Neuronal stem cell (in vitro differentiated cells): ENCODE measurements at regions not wholly inside any gene's neighbourhood (a gene's known extent, or its start where the extent isn't known, plus 50 kb on each side); places are given as distances from the start of the nearest gene placed in this dataset.

Experiments used
- DNase-seq: peaks from one replicate; pipeline ENCODE4 v3.0.0-alpha.2; 2013; ENCODE audit warnings: low spot score
- H2AFZ ChIP-seq: one replicate; pipeline ENCODE4 v1.6.1; 2013; ENCODE audit warnings: mild to moderate bottlenecking, low read length, inconsistent platforms
- H2AK5ac ChIP-seq: 2 replicates; pipeline ENCODE4 v1.6.1; 2013; ENCODE audit warnings: low read depth, mild to moderate bottlenecking, inconsistent platforms, low read length, moderate library complexity, mixed read lengths
- H2BK120ac ChIP-seq: 2 replicates; pipeline ENCODE4 v1.6.1; 2013; ENCODE audit warnings: low read depth, mild to moderate bottlenecking, inconsistent platforms, low read length, moderate library complexity, mixed read lengths
- H2BK12ac ChIP-seq: one replicate; pipeline ENCODE4 v1.6.1; 2013; ENCODE audit warnings: low read length, inconsistent platforms
- H2BK15ac ChIP-seq: 2 replicates; pipeline ENCODE4 v1.6.1; 2013; ENCODE audit warnings: mild to moderate bottlenecking, low read length, inconsistent platforms, mixed read lengths
- H2BK5ac ChIP-seq: one replicate; pipeline ENCODE4 v1.6.1; 2013; ENCODE audit warnings: inconsistent platforms, mild to moderate bottlenecking, low read length, moderate library complexity
- H3K14ac ChIP-seq: one replicate; pipeline ENCODE4 v1.6.1; 2013; ENCODE audit warnings: low read length, inconsistent platforms
- H3K18ac ChIP-seq: 2 replicates; pipeline ENCODE4 v1.6.1; 2013; ENCODE audit warnings: low read length, inconsistent platforms
- H3K23ac ChIP-seq: 2 replicates; pipeline ENCODE4 v1.6.1; 2013; ENCODE audit warnings: low read depth, mild to moderate bottlenecking, mixed read lengths, low read length, inconsistent platforms; ENCODE audit not compliant: poor library complexity
- H3K27ac ChIP-seq: replicated peaks from 3 replicates; pipeline ENCODE4 v1.5.1; 2013; ENCODE audit warnings: low read length, inconsistent platforms
- H3K27me3 ChIP-seq, 3 experiments: 2 replicates each; pipeline ENCODE4 v1.6.1; 2013; ENCODE audit warnings: low read length in 3 of 3, mild to moderate bottlenecking in 2 of 3, inconsistent platforms in 1 of 3, low read depth in 1 of 3, mixed read lengths in 1 of 3, moderate library complexity in 1 of 3; ENCODE audit not compliant: control insufficient read depth in 3 of 3, insufficient read depth in 3 of 3
- H3K36me3 ChIP-seq, 2 donors: replicated peaks in 1 of 2; 2 replicates each; pipeline ENCODE4 v1.6.1; 2013; ENCODE audit warnings: low read length in 2 of 2; ENCODE audit not compliant: control insufficient read depth in 2 of 2, insufficient read depth in 2 of 2
- H3K4ac ChIP-seq: 2 replicates; pipeline ENCODE4 v1.6.1; 2013; ENCODE audit warnings: inconsistent platforms, mild to moderate bottlenecking, low read length, moderate library complexity
- H3K4me1 ChIP-seq, 2 donors: 1 replicate in 1 of 2; 2 replicates in 1 of 2; pipeline ENCODE4 v1.6.1; 2013; ENCODE audit warnings: low read length in 2 of 2, low read depth in 1 of 2; ENCODE audit not compliant: control insufficient read depth in 2 of 2, insufficient read depth in 1 of 2
- H3K4me2 ChIP-seq: one replicate; pipeline ENCODE4 v1.6.1; 2013; ENCODE audit warnings: mild to moderate bottlenecking, low read length, inconsistent platforms; ENCODE audit not compliant: insufficient read depth, poor library complexity, severe bottlenecking
- H3K4me3 ChIP-seq, 2 donors: 2 replicates each; pipeline ENCODE4 v1.5.1; 2013; ENCODE audit warnings: low read length in 2 of 2, mild to moderate bottlenecking in 2 of 2, inconsistent platforms in 1 of 2, moderate library complexity in 1 of 2
- H3K79me1 ChIP-seq: one replicate; pipeline ENCODE4 v1.6.1; 2013; ENCODE audit warnings: low read depth, mild to moderate bottlenecking, inconsistent platforms, low read length, moderate library complexity
- H3K9ac ChIP-seq: one replicate; pipeline ENCODE4 v1.6.1; 2013; ENCODE audit warnings: mild to moderate bottlenecking, low read depth, low read length, inconsistent platforms; ENCODE audit not compliant: poor library complexity
- H3K9me3 ChIP-seq, 2 donors: replicated peaks in 1 of 2; 2 replicates each; pipeline versions ENCODE3 to v1.6.1; 2013; ENCODE audit warnings: low read length in 2 of 2, mild to moderate bottlenecking in 2 of 2, inconsistent platforms in 1 of 2, low read depth in 1 of 2, mixed read lengths in 1 of 2, moderate library complexity in 1 of 2; ENCODE audit not compliant: control insufficient read depth in 2 of 2, insufficient read depth in 1 of 2
- H4K8ac ChIP-seq: one replicate; pipeline ENCODE4 v1.6.1; 2013; ENCODE audit warnings: low read depth, mild to moderate bottlenecking, inconsistent platforms, low read length, moderate library complexity
- H4K91ac ChIP-seq: one replicate; pipeline ENCODE4 v1.6.1; 2013; ENCODE audit warnings: low read length, low read depth, mild to moderate bottlenecking, inconsistent platforms; ENCODE audit not compliant: poor library complexity
- WGBS, 2 donors: extraction: QIAGEN DNeasy Blood & Tissue Kit; methylation state at CpG; one replicate each; pipeline ENCODE4 v1.1.7; 2013; ENCODE audit warnings: missing lambda C conversion rate in 2 of 2, mixed read lengths in 1 of 2; ENCODE audit not compliant: insufficient read length in 2 of 2, insufficient replicate concordance in 1 of 2; ENCODE audit errors: extremely low coverage in 2 of 2; 5-methylcytosine and 5-hydroxymethylcytosine counted together

DNA sequence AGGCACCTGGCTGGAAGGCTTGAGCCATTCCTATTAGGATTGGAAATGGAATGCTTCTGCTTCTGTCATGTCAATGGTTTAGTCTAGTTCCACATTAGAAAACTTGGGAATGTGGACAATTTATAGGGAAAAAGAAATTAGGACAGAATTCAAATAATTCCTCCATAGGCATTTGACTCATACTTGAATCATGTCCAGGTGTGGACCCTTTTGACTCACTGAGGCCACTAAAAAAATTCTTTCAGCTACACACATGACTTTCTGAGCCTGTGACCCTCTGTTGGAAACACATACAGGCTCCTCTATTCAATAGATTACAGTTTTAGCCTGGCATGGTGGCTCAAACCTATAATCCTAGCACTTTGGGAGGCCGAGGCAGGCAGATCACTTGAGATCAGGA, 100.5 kb downstream of the RASSF10 start:
- H3K4me1 ChIP-seq, result peaks cover 14 to 22% of the 10 kb centered on the region in 2 donors
- no peak overlapping the region for H2AFZ ChIP-seq
- no peak overlapping the region for H3K18ac ChIP-seq
- H4K8ac ChIP-seq, result no peak overlapping the region
- H3K36me3 ChIP-seq, result no peaks in the 10 kb centered on the region
- no peak overlapping the region for H3K4ac ChIP-seq
- no peak overlapping the region for H2BK5ac ChIP-seq
- H2BK12ac ChIP-seq, result no peak overlapping the region
- no CpG with 5 or more reads among the region's 1 CpG for WGBS, 2 donors
- no peak overlapping the region for H3K9ac ChIP-seq
- no peak overlapping the region for H3K23ac ChIP-seq
- no peak overlapping the region for H3K14ac ChIP-seq
- no peak overlapping the region for H2BK120ac ChIP-seq
- H3K4me3 ChIP-seq, result no peak overlapping the region
- no peak for DNase-seq
- H3K4me2 ChIP-seq, result no peak overlapping the region
- H2BK15ac ChIP-seq, result no peak overlapping the region
- no peak overlapping the region for H2AK5ac ChIP-seq
- H3K9me3 ChIP-seq, result peaks cover 0 to 3% of the 10 kb centered on the region in 2 donors
- H3K27ac ChIP-seq, result no peak overlapping the region
- no peak overlapping the region for H4K91ac ChIP-seq
- H3K27me3 ChIP-seq, result no peaks in the 10 kb centered on the region
- H3K79me1 ChIP-seq, result no peaks in the 10 kb centered on the region

- H3K4me3 ChIP-seq, result no peak overlapping the region
- H3K27me3 ChIP-seq, result no peaks in the 10 kb centered on the region
- H3K23ac ChIP-seq, result no peak overlapping the region
- H3K18ac ChIP-seq, result no peak overlapping the region
- no peak overlapping the region for H3K4me2 ChIP-seq
- no peak overlapping the region for H2BK15ac ChIP-seq
- H3K79me1 ChIP-seq, result no peaks in the 10 kb centered on the region
- no peak overlapping the region for H3K4ac ChIP-seq
- H2AK5ac ChIP-seq, result no peak overlapping the region
- H3K14ac ChIP-seq, result no peak overlapping the region
- no peak overlapping the region for H2BK12ac ChIP-seq
- no peak for DNase-seq
- H3K36me3 ChIP-seq, result no peaks in the 10 kb centered on the region
- no peak overlapping the region for H2AFZ ChIP-seq
- no peak overlapping the region for H2BK5ac ChIP-seq
- no peak overlapping the region for H3K9ac ChIP-seq
- H3K4me1 ChIP-seq, result peaks cover 17 to 24% of the 10 kb centered on the region in 2 donors
- H4K8ac ChIP-seq, result no peak overlapping the region
- H3K27ac ChIP-seq, result no peak overlapping the region
- no peak overlapping the region for H4K91ac ChIP-seq
- no peak overlapping the region for H2BK120ac ChIP-seq
- no CpG with 5 or more reads among the region's 1 CpG for WGBS, 2 donors
- peaks cover 0 to 3% of the 10 kb centered on the region in 2 donors for H3K9me3 ChIP-seq
Observed at GRCh38 chr11:13110145-13110544, 101.0 kb downstream of the RASSF10 start.

- no CpG with 5 or more reads among the region's 5 CpGs for WGBS, 2 donors
Observed at GRCh38 chr11:13110929-13111812, 102.1 kb downstream of the RASSF10 start.

DNA sequence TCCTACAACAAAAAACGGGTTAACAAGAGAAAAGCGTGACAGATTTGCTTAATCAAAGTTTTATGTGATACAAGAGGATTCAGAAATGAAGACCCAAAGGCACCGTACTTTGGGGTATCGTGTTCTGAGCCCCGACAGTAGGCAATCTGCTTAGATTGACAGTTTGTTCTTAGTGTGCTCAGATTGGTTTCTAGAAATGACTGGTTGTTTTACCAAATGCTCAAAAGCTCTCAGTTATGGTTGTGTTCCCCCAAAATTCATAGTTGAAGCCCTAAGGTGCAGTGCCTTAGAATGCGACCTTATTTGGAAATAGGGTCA, 102.7 kb downstream of the RASSF10 start:
- Histone ChIP-seq H3K27ac (no peak overlapping the region), H3K27me3 (no peaks in the 10 kb centered on the region), H3K4me2 (no peak overlapping the region), H3K18ac (no peak overlapping the region), H3K14ac (no peak overlapping the region), H3K79me1 (no peaks in the 10 kb centered on the region), H2AFZ (peak overlapping the region; percentile 68), H4K91ac (no peak overlapping the region), H3K9me3 (peaks cover 0 to 3% of the 10 kb centered on the region in 2 donors), H2BK15ac (no peak overlapping the region), H2BK120ac (no peak overlapping the region), H2AK5ac (no peak overlapping the region), H3K23ac (no peak overlapping the region), H2BK12ac (no peak overlapping the region), H2BK5ac (no peak overlapping the region), H4K8ac (no peak overlapping the region), H3K4ac (no peak overlapping the region), H3K9ac (no peak overlapping the region), H3K4me3 (no peak overlapping the region), H3K36me3 (no peaks in the 10 kb centered on the region), H3K4me1 (peaks cover 21 to 28% of the 10 kb centered on the region in 2 donors)
- DNase-seq, result no peak
- WGBS, 2 donors, result no CpG with 5 or more reads among the region's 6 CpGs

More at GRCh38 chr11:13110929-13111812, 102.1 kb downstream of the RASSF10 start:
- Histone ChIP-seq H3K79me1 (no peaks in the 10 kb centered on the region), H2BK5ac (no peak overlapping the region), H2BK12ac (no peak overlapping the region), H3K4ac (no peak overlapping the region), H3K9ac (no peak overlapping the region), H3K14ac (no peak overlapping the region), H2BK15ac (no peak overlapping the region), H4K8ac (no peak overlapping the region), H3K27me3 (no peaks in the 10 kb centered on the region), H4K91ac (no peak overlapping the region), H3K18ac (peak overlapping the region; percentile 15), H3K9me3 (peaks cover 0 to 3% of the 10 kb centered on the region in 2 donors), H2AK5ac (no peak overlapping the region), H3K4me2 (no peak overlapping the region), H3K36me3 (no peaks in the 10 kb centered on the region), H2BK120ac (no peak overlapping the region), H3K27ac (no peak overlapping the region), H3K4me3 (no peak overlapping the region), H3K4me1 (peaks cover 21 to 28% of the 10 kb centered on the region in 2 donors), H2AFZ (peak overlapping the region; percentile 68), H3K23ac (no peak overlapping the region)
- no peak for DNase-seq
